SK-MEL-5 (cell line): ENCODE measurements at regions not wholly inside any gene's neighbourhood (a gene's known extent, or its start where the extent isn't known, plus 50 kb on each side); places are given as distances from the start of the nearest gene placed in this dataset.

Experiments
- DNase-seq: peaks from one replicate; pipeline ENCODE4 v3.0.0-alpha.2; 2016; ENCODE audit warnings: low read depth, low spot score
- in situ Hi-C: cut with HindIII; loops from 2 replicates; pipeline ENCODE4 v1.10.0; 2016; ENCODE audit warnings: low sequenced_read_pairs, high pct_unique_total_duplicates, low pct_unique_long_range_greater_than_20kb

GRCh38 chr6:91298543-91299145 lies 711.8 kb upstream of the MAP3K7 start:
- DNase-seq = no peak
- in situ Hi-C loops = no loop called here

GRCh38 chr6:91293395-91293794 lies 706.5 kb upstream of the MAP3K7 start:
- no peak for DNase-seq
- in situ Hi-C loops = no loop called here

GRCh38 chr6:91291071-91291470 lies 704.2 kb upstream of the MAP3K7 start:
- in situ Hi-C loops = no loop called here
- no peak for DNase-seq

- DNase-seq = no peak
- in situ Hi-C loops = no loop called here
Observed at GRCh38 chr6:91288741-91289140, 701.9 kb upstream of the MAP3K7 start.

GRCh38 chr6:91281901-91282300 lies 695.0 kb upstream of the MAP3K7 start:
- no peak for DNase-seq
- in situ Hi-C loops = no loop called here

GRCh38 chr6:91280494-91280830 lies 693.6 kb upstream of the MAP3K7 start:
- no peak for DNase-seq
- in situ Hi-C loops = no loop called here

- in situ Hi-C loops = no loop called here
- no peak for DNase-seq
Observed at GRCh38 chr6:91279740-91280493, 693.0 kb upstream of the MAP3K7 start.

- in situ Hi-C loops = no loop called here
- DNase-seq = no peak
Observed at GRCh38 chr6:91278416-91278815, 691.5 kb upstream of the MAP3K7 start.

- in situ Hi-C loops = no loop called here
- peak; percentile 65 for DNase-seq
Observed at GRCh38 chr6:91276315-91276714, 689.4 kb upstream of the MAP3K7 start.

- DNase-seq = no peak
- in situ Hi-C loops = no loop called here
Observed at GRCh38 chr6:91273729-91274128, 686.9 kb upstream of the MAP3K7 start.

GRCh38 chr6:91271807-91272206 lies 684.9 kb upstream of the MAP3K7 start:
- no peak for DNase-seq
- in situ Hi-C loops = no loop called here

GRCh38 chr6:91268941-91269340 lies 682.1 kb upstream of the MAP3K7 start:
- DNase-seq = no peak
- in situ Hi-C loops = no loop called here

GRCh38 chr6:91267246-91267645 lies 680.4 kb upstream of the MAP3K7 start:
- no peak for DNase-seq
- in situ Hi-C loops = no loop called here

- in situ Hi-C loops = no loop called here
- no peak for DNase-seq
Observed at GRCh38 chr6:91266156-91266555, 679.3 kb upstream of the MAP3K7 start.

GRCh38 chr6:91243436-91243835 lies 656.6 kb upstream of the MAP3K7 start:
- DNase-seq = no peak
- in situ Hi-C loops = no loop called here

- DNase-seq = no peak
- in situ Hi-C loops = no loop called here
Observed at GRCh38 chr6:91242614-91242949, 655.7 kb upstream of the MAP3K7 start.

- no peak for DNase-seq
- in situ Hi-C loops = no loop called here
Observed at GRCh38 chr6:91241946-91242613, 655.2 kb upstream of the MAP3K7 start.

- in situ Hi-C loops = no loop called here
- no peak for DNase-seq
Observed at GRCh38 chr6:91240878-91241603, 654.2 kb upstream of the MAP3K7 start.
